H1 (cell line): ENCODE measurements at regions not wholly inside any gene's neighbourhood (a gene's known extent, or its start where the extent isn't known, plus 50 kb on each side); places are given as distances from the start of the nearest gene placed in this dataset.

Source experiments
- CTCF ChIA-PET: fragments of 300-600 bp; sonication (Branson Sonifier 250); formaldehyde crosslinking; loops from one replicate; lab custom pipeline; 2021; ENCODE audit not compliant: partially characterized antibody; lab: Charles Lee
- POLR2A ChIA-PET: fragments of 300-600 bp; sonication (Branson Sonifier 250); formaldehyde crosslinking; loops from one replicate; lab custom pipeline; 2021; ENCODE audit warnings: inconsistent platforms; ENCODE audit not compliant: partially characterized antibody; lab: Charles Lee
- DNase-seq, 2 experiments: peaks; one replicate each; pipeline versions ENCODE4 v3.0.0 to v3.0.0-alpha.2; 2010 to 2022; ENCODE audit warnings: low spot score in 2 of 2, low read depth in 1 of 2, mixed read lengths in 1 of 2
- FAIRE-seq: peaks from 2 replicates; lab custom pipeline; 2011; peaks lifted over from hg19 to GRCh38; lab: Jason Lieb, UNC
- H2AFZ ChIP-seq: 2 replicates; pipeline ENCODE4 v1.8.1; 2012; ENCODE audit warnings: low read length, inconsistent platforms
- H2AK5ac ChIP-seq: 2 replicates; pipeline ENCODE4 v1.6.1; 2013; ENCODE audit warnings: low read depth, low read length
- H2BK120ac ChIP-seq: replicated peaks from 2 replicates; pipeline ENCODE3; 2013; ENCODE audit warnings: low read depth, low read length, inconsistent platforms
- H2BK12ac ChIP-seq: 2 replicates; pipeline ENCODE4 v1.6.1; 2013; ENCODE audit warnings: low read depth, low read length
- H2BK15ac ChIP-seq: 2 replicates; pipeline ENCODE4 v1.6.1; 2013; ENCODE audit warnings: low read length
- H2BK20ac ChIP-seq: 2 replicates; pipeline ENCODE4 v1.6.1; 2013; ENCODE audit warnings: low read length
- H2BK5ac ChIP-seq: 2 replicates; pipeline ENCODE4 v1.6.1; 2013; ENCODE audit warnings: low read depth, low read length
- H3K14ac ChIP-seq: 2 replicates; pipeline ENCODE4 v1.6.1; 2013; ENCODE audit warnings: inconsistent platforms; ENCODE audit not compliant: insufficient read length
- H3K18ac ChIP-seq: 2 replicates; pipeline ENCODE4 v1.6.1; 2013; ENCODE audit warnings: low read length; ENCODE audit errors: extremely low read depth
- H3K23ac ChIP-seq: 2 replicates; pipeline ENCODE4 v1.6.1; 2013; ENCODE audit warnings: inconsistent platforms; ENCODE audit not compliant: insufficient read length
- H3K23me2 ChIP-seq: 2 replicates; pipeline ENCODE4 v1.6.1; 2013; ENCODE audit warnings: low read depth, low read length
- H3K27ac ChIP-seq: 2 replicates; pipeline ENCODE4 v1.6.1; 2011; ENCODE audit warnings: low read depth, low read length, inconsistent platforms
- H3K27me3 ChIP-seq, 4 experiments: replicated peaks in 1 of 4; 1 replicate in 1 of 4; 2 replicates in 3 of 4; pipeline versions ENCODE4 v1.6.1 to v1.8.1; 2011 to 2013; ENCODE audit warnings: low read length in 3 of 4, mild to moderate bottlenecking in 3 of 4, inconsistent platforms in 2 of 4, mixed read lengths in 2 of 4, moderate library complexity in 1 of 4; ENCODE audit not compliant: control insufficient read depth in 3 of 4, insufficient read depth in 3 of 4; ENCODE audit errors: extremely low read depth in 1 of 4
- H3K36me3 ChIP-seq, 4 experiments: 2 replicates each; pipeline versions ENCODE4 v1.6.1 to v1.8.1; 2011 to 2013; ENCODE audit warnings: mild to moderate bottlenecking in 4 of 4, low read length in 3 of 4, moderate library complexity in 2 of 4, control low read depth in 1 of 4, inconsistent platforms in 1 of 4; ENCODE audit not compliant: insufficient read depth in 4 of 4, control insufficient read depth in 2 of 4
- H3K4ac ChIP-seq: replicated peaks from 2 replicates; pipeline ENCODE3; 2013; ENCODE audit warnings: low read length, low read depth, mixed read lengths, inconsistent platforms; ENCODE audit not compliant: insufficient read length
- H3K4me1 ChIP-seq, 4 experiments: replicated peaks in 1 of 4; 1 replicate in 1 of 4; 2 replicates in 3 of 4; pipeline versions ENCODE4 v1.6.1 to v1.8.1; 2011 to 2013; ENCODE audit warnings: low read length in 3 of 4, inconsistent platforms in 2 of 4, mixed read lengths in 1 of 4; ENCODE audit not compliant: insufficient read depth in 4 of 4, control insufficient read depth in 3 of 4
- H3K4me2 ChIP-seq, 2 experiments: 2 replicates each; pipeline versions ENCODE4 v1.6.1 to v1.8.1; 2011 to 2013; ENCODE audit warnings: low read depth in 2 of 2, low read length in 2 of 2, control low read depth in 1 of 2, inconsistent platforms in 1 of 2, mild to moderate bottlenecking in 1 of 2; ENCODE audit not compliant: insufficient read depth in 1 of 2
- H3K4me3 ChIP-seq, 4 experiments: fragments of 200-600, 300-600 bp in 1 of 4; sonication (generic), shearing (Covaris generic), sonication (Bioruptor Twin) in 1 of 4; 2 replicates each; pipeline versions ENCODE4 v1.5.1 to v1.8.1; 2011 to 2016; ENCODE audit warnings: low read length in 4 of 4, low read depth in 3 of 4, control low read depth in 2 of 4, inconsistent platforms in 2 of 4, mild to moderate bottlenecking in 2 of 4, mixed read lengths in 1 of 4, moderate library complexity in 1 of 4; ENCODE audit not compliant: insufficient read depth in 2 of 4; ENCODE audit errors: extremely low read depth in 1 of 4
- H3K56ac ChIP-seq: replicated peaks from 2 replicates; pipeline ENCODE3; 2013; ENCODE audit warnings: low read depth, mild to moderate bottlenecking, mixed read lengths, low read length, inconsistent platforms; ENCODE audit not compliant: insufficient read length
- H3K79me1 ChIP-seq: 2 replicates; pipeline ENCODE4 v1.6.1; 2013; ENCODE audit warnings: low read depth, low read length, control low read depth
- H3K79me2 ChIP-seq, 2 experiments: 2 replicates each; pipeline versions ENCODE4 v1.6.1 to v1.8.1; 2012 to 2013; ENCODE audit warnings: low read length in 2 of 2, mild to moderate bottlenecking in 2 of 2, inconsistent platforms in 1 of 2; ENCODE audit not compliant: insufficient read depth in 2 of 2, control insufficient read depth in 1 of 2
- H3K9ac ChIP-seq, 4 experiments: replicated peaks in 1 of 4; 1 replicate in 1 of 4; 2 replicates in 3 of 4; pipeline versions ENCODE4 v1.6.1 to v1.8.1; 2011 to 2013; ENCODE audit warnings: low read depth in 3 of 4, low read length in 3 of 4, control low read depth in 2 of 4, mild to moderate bottlenecking in 2 of 4, moderate library complexity in 2 of 4, inconsistent platforms in 1 of 4; ENCODE audit errors: extremely low read depth in 1 of 4
- H3K9me3 ChIP-seq, 2 experiments: 2 replicates each; pipeline versions ENCODE4 v1.6.1 to v1.8.1; 2012 to 2013; ENCODE audit warnings: mild to moderate bottlenecking in 2 of 2, moderate library complexity in 2 of 2, control low read depth in 1 of 2, inconsistent platforms in 1 of 2, low read depth in 1 of 2, low read length in 1 of 2, mixed read lengths in 1 of 2; ENCODE audit not compliant: insufficient read depth in 2 of 2
- H4K20me1 ChIP-seq, 2 experiments: replicated peaks in 1 of 2; 2 replicates each; pipeline versions ENCODE3 to v1.8.1; 2011 to 2013; ENCODE audit warnings: inconsistent platforms in 2 of 2, low read length in 2 of 2, mild to moderate bottlenecking in 1 of 2; ENCODE audit not compliant: insufficient read depth in 2 of 2, control insufficient read depth in 1 of 2
- H4K5ac ChIP-seq: 2 replicates; pipeline ENCODE4 v1.6.1; 2013; ENCODE audit warnings: low read length, low read depth, mixed read lengths, inconsistent platforms; ENCODE audit not compliant: insufficient read length
- H4K8ac ChIP-seq: 2 replicates; pipeline ENCODE4 v1.8.0; 2013; ENCODE audit warnings: mild to moderate bottlenecking, moderate library complexity, low read length, inconsistent platforms; ENCODE audit not compliant: insufficient read depth; ENCODE audit errors: extremely low read depth
- H4K91ac ChIP-seq: replicated peaks from 2 replicates; pipeline ENCODE3; 2013; ENCODE audit warnings: low read length, mixed read lengths, inconsistent platforms; ENCODE audit not compliant: insufficient read length
- ATF2 ChIP-seq: IDR thresholded peaks from 2 replicates; pipeline ENCODE4 v1.6.1; 2012; ENCODE audit warnings: low read length, inconsistent platforms
- FOSL1 ChIP-seq: IDR thresholded peaks from 2 replicates; pipeline ENCODE4 v1.6.1; 2011; ENCODE audit warnings: mild to moderate bottlenecking, low read depth, low read length, moderate library complexity; ENCODE audit not compliant: insufficient read depth
- JUN ChIP-seq: IDR thresholded peaks from 2 replicates; pipeline ENCODE4 v1.6.1; 2011; ENCODE audit warnings: low read depth, mild to moderate bottlenecking, improper control_type of control experiment, low read length
- KDM4A ChIP-seq: IDR thresholded peaks from one replicate; pipeline ENCODE4 v1.7.1; 2012; ENCODE audit warnings: low read depth, mild to moderate bottlenecking, moderate library complexity, low read length, inconsistent platforms; ENCODE audit not compliant: severe bottlenecking
- PHF8 ChIP-seq: fragments of 200-600 bp; sonication (generic); conservative IDR thresholded peaks from 2 replicates; pipeline ENCODE4 v1.7.1; 2012; ENCODE audit warnings: low read depth, mild to moderate bottlenecking, inconsistent platforms, low read length, moderate library complexity
- RAD21 ChIP-seq, 2 experiments: IDR thresholded peaks in 1 of 2; conservative IDR thresholded peaks in 1 of 2; 2 replicates each; pipeline ENCODE4 v1.6.1; 2011; ENCODE audit warnings: low read depth in 2 of 2, low read length in 2 of 2, improper control_type of control experiment in 1 of 2, inconsistent platforms in 1 of 2, mild to moderate bottlenecking in 1 of 2, moderate library complexity in 1 of 2
- SP4 ChIP-seq: IDR thresholded peaks from 2 replicates; pipeline ENCODE4 v1.6.1; 2012; ENCODE audit warnings: low read length, inconsistent platforms
- YY1 ChIP-seq: IDR thresholded peaks from 2 replicates; pipeline ENCODE4 v1.6.1; 2011; ENCODE audit warnings: low read depth, mild to moderate bottlenecking, low read length
- ZNF274 ChIP-seq: IDR thresholded peaks from 2 replicates; pipeline ENCODE4 v1.7.0; 2012; ENCODE audit warnings: low read length, borderline replicate concordance; ENCODE audit errors: extremely low read depth
- WGBS, 2 experiments: shearing (Covaris generic) in 1 of 2; methylation state at CpG; one replicate each; pipeline versions ENCODE4 v1.1.6 to v1.1.7; 2013 to 2015; ENCODE audit warnings: low lambda C conversion rate in 2 of 2, mixed read lengths in 2 of 2, inconsistent platforms in 1 of 2, low coverage in 1 of 2, missing lambda C conversion rate in 1 of 2; ENCODE audit not compliant: insufficient replicate concordance in 2 of 2, insufficient coverage in 1 of 2, insufficient read length in 1 of 2; ENCODE audit errors: extremely low coverage in 1 of 2, missing lambda C conversion rate in 1 of 2; 5-methylcytosine and 5-hydroxymethylcytosine counted together

- Histone ChIP-seq H3K18ac (no peak overlapping the region), H3K27me3 (no peaks in the 10 kb centered on the region), H3K56ac (no peak overlapping the region), H4K8ac (no peak overlapping the region), H3K36me3 (no peaks in the 10 kb centered on the region), H2BK20ac (no peak overlapping the region), H4K20me1 (no peaks in the 10 kb centered on the region), H2AK5ac (no peak overlapping the region), H2AFZ (no peak overlapping the region), H3K14ac (no peak overlapping the region), H2BK15ac (no peak overlapping the region), H3K27ac (no peak overlapping the region), H3K79me2 (no peaks in the 10 kb centered on the region), H4K5ac (no peak overlapping the region), H3K4ac (no peak overlapping the region), H2BK12ac (no peak overlapping the region), H3K9ac (no peak overlapping the region), H2BK120ac (no peak overlapping the region), H3K4me1 (peaks cover 0 to 4% (median 1%) of the 10 kb centered on the region in 4 experiments; a peak in 2 of 7 replicates), H3K4me3 (no peak overlapping the region), H3K23me2 (peaks cover 2% of the 10 kb centered on the region; the same call in 1 of the 2 replicates), H3K79me1 (no peaks in the 10 kb centered on the region), H2BK5ac (no peak overlapping the region), H3K23ac (no peak overlapping the region), H4K91ac (no peak overlapping the region), H3K9me3 (no peaks in the 10 kb centered on the region), H3K4me2 (no peak overlapping the region)
- POLR2A ChIA-PET = no interaction called here
- CTCF ChIA-PET = interaction anchor here (0.7 to 2.0 kb wide), 22 partner anchors 11 to 1153 kb away, joined by 3 to 10 read pairs (median 4); no protein-coding TSS in a partner anchor
- 88% methylated on average over 3 of the region's 3 CpGs; no CpG with 5 or more reads in 1 of the 2 experiments for WGBS, 2 experiments
- TF ChIP-seq KDM4A (no peak), YY1 (no peak), ATF2 (no peak), ZNF274 (no peak), JUN (no peak), FOSL1 (no peak), RAD21 (IDR thresholded peaks at IDR 0.05 in 1 of 2, conservative IDR thresholded peaks at IDR 0.05 in 1 of 2; ENCODE audit: low read depth in 2 of 2, low read length in 2 of 2) (no peak), SP4 (no peak), PHF8 (no peak)
- FAIRE-seq (no peak), DNase-seq (no peak)
These were observed 88.6 kb upstream of the MAD2L1 start for GRCh38 chr4:120155287-120155686.
